GM10266 (cell line): ENCODE measurements at regions not wholly inside any gene's neighbourhood (a gene's known extent, or its start where the extent isn't known, plus 50 kb on each side); places are given as distances from the start of the nearest gene placed in this dataset.

Experiments used
- DNase-seq: peaks from one replicate; pipeline ENCODE4 v3.0.0; 2012; ENCODE audit errors: extremely low spot score
- TF ChIP-seq, protein P1 (sequence below): IDR thresholded peaks from 2 replicates; pipeline ENCODE4 v1.5.1; 2012; ENCODE audit warnings: mild to moderate bottlenecking, low read depth; ENCODE audit not compliant: control insufficient read depth, insufficient read depth; ENCODE audit errors: missing control alignments

DNA sequence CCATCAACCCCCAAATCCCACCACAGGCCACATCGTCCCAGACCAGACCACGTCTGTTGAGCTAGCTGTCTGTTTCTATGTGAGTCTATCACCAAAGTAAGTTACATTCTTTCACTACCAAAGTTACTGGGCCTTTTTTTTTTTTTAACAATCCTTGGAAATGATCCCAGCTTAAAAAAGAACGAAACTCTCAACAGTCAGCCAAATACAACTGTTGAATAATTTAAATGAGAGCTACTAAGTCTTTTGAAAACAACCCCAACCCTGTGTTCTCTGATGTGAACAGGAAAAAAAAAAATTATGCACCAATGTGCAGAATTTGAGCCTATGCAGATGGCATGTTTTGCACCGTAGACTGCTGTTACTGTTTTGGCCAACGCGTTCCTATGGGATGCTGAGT is 134.0 kb upstream of the ETS2 start:
- no peak for DNase-seq
- TF ChIP-seq, protein P1, sequence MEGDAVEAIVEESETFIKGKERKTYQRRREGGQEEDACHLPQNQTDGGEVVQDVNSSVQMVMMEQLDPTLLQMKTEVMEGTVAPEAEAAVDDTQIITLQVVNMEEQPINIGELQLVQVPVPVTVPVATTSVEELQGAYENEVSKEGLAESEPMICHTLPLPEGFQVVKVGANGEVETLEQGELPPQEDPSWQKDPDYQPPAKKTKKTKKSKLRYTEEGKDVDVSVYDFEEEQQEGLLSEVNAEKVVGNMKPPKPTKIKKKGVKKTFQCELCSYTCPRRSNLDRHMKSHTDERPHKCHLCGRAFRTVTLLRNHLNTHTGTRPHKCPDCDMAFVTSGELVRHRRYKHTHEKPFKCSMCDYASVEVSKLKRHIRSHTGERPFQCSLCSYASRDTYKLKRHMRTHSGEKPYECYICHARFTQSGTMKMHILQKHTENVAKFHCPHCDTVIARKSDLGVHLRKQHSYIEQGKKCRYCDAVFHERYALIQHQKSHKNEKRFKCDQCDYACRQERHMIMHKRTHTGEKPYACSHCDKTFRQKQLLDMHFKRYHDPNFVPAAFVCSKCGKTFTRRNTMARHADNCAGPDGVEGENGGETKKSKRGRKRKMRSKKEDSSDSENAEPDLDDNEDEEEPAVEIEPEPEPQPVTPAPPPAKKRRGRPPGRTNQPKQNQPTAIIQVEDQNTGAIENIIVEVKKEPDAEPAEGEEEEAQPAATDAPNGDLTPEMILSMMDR = no peak

DNA sequence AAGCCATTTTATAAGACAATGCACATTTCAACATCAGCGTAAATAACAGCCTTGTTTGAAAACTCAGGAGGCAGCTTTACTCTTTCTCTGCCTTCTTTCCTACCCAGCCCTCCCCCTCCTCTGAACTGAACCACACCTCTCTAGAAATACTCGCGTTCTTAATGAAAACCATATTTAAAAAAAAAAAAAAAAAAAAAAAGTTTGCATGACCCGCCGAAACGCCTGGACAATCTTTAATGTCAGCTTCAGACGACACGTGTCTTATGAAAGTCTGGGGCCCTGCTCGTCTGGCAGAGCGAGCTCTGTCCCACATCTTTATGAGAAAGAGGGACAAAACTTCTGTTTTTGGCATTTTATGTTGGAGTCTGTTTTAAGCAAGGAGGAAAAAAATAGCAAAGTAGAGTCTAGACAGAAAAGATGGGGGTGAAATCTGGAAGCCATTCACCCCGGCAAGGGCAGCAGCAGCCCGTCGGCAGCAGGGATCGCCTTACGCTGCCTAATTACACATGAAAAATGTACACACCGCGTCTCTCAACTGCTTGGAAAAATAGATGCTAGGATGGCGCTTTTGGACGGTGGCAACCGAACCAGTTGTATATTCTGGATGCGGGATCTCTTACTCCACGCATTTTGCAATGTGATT is 130.4 kb upstream of the ETS2 start:
- TF ChIP-seq, protein P1 = no peak
- no peak for DNase-seq

DNA sequence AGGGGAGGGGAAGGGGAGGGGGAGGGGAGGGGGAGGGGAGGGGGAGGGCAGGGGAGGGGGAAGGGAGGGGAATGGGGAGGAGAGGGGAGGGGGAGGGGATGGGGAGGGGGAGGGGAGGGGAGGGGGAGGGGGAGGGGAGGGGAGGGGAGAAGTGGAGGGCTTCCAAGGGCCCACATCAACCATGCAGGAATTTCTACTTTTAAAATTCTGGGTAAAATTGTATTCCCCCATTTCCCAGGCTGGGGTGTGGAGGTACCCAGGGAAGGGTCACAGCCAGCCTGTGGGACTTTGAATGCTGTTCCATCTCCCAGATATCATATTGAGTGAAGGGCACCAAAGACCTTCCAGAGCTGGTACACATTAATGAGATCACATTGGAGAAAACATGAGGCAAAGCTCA is 126.9 kb upstream of the ETS2 start:
- TF ChIP-seq, protein P1 = no peak
- DNase-seq = no peak

DNA sequence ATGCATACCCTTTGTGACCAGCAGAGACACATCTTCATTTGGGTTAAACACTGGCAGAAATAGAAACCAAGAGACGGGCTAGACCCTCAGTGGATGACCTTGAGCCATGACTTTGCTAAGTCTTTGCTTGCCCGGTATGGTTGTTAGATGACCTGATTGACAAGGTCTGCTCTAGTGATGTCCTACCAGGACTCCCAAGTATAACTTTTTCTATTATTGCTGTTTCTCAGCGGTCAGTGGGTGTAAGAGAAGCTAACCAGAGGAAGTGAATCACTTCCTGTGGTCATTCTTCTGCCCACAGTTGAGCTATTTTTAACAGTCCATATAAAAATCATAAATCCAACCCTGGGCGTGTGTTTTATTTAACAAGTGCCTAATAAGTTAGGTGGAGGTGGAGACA is 126.2 kb upstream of the ETS2 start:
- no peak for DNase-seq
- TF ChIP-seq, protein P1 = no peak

DNA sequence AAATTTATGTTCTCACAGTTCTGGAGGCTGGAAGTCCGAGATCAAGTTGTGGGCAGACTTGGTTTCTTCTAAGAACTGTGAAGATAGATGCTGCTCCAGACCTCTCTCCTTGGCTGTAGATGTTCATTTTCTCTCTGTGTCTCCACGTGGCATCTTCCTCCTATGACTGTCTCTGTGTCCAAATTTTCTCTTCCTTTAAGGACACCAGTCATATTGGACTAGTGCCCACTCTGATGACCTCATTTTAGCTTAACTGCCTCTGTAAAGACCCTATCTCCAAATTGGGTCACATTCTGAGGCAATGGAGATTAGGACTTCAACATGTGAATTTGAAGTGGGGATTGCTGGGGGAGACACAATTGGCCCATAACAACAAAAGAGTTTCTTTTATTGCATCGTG is 125.3 kb upstream of the ETS2 start:
- DNase-seq = no peak
- TF ChIP-seq, protein P1 = no peak

DNA sequence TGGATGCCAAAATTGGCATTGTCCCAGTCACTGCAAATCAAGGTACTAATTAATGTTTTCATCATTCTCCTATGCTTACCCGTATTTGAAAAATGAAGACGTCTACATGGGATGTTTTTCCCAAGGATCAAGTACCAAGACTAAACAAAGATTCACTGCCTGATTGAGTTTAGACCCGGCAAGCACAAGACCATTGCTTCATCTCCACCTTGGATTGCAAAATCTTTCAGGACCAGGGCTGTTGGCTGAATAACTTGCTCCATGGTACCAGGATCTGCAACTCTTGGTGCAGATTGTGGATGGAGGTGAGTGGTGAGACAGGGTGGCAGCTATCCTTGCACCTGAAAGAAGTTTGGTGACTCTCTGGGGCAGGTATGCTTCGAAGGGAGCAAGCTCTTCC is 122.5 kb upstream of the ETS2 start:
- no peak for DNase-seq
- TF ChIP-seq, protein P1 = no peak

DNA sequence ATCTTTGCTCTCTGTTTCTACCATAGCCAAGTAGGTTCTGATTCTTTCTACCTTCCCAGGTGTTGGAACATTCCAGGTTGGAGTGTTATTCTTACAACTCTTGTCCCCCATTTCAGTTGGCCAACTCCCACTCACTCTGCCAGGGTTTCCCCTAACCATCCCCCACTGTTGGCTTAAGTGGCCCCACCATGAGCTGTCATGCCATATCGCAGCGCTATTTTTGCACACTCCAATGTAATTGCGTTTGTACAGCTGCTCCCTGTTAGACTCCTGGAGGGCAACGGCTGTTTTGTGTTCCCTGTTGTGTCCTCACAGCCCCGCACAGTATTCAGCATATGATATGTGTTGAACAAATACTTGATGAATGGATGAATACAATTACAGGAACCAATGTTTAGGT is 117.7 kb upstream of the ETS2 start:
- TF ChIP-seq, protein P1 = no peak
- DNase-seq = no peak
